Caco-2 (cell line): ENCODE measurements at regions not wholly inside any gene's neighbourhood (a gene's known extent, or its start where the extent isn't known, plus 50 kb on each side); places are given as distances from the start of the nearest gene placed in this dataset.

Experiments
- BruUV-seq: library from RNA; stranded (reverse); fragments of 400-500 nt; replicated peaks from 2 replicates; lab custom pipeline; 2021; lab: Mats Ljungman, UMichigan
- CTCF ChIA-PET: fragments of 300-600 bp; sonication (Branson Sonifier 250); formaldehyde crosslinking; loops from one replicate; lab custom pipeline; 2022; ENCODE audit warnings: antibody characterized with exemption; lab: Charles Lee
- POLR2A ChIA-PET: fragments of 300-600 bp; sonication (Branson Sonifier 250); formaldehyde crosslinking; loops from one replicate; lab custom pipeline; 2022; ENCODE audit warnings: antibody characterized with exemption; lab: Charles Lee
- DNase-seq, 2 experiments: peaks; one replicate each; pipeline versions ENCODE4 v3.0.0 to v3.0.0-alpha.2; 2020 to 2022
- H3K27me3 ChIP-seq: replicated peaks from 2 replicates; pipeline ENCODE4 v1.6.0; 2011; ENCODE audit warnings: low read length; ENCODE audit not compliant: control insufficient read depth, insufficient read depth
- H3K36me3 ChIP-seq: 2 replicates; pipeline ENCODE4 v1.5.1; 2011; ENCODE audit warnings: low read length; ENCODE audit not compliant: control insufficient read depth, insufficient read depth
- H3K4me1 ChIP-seq: fragments of 250-450 bp; sonication (Bioruptor Pico); 2 replicates; pipeline ENCODE4 v1.5.1; 2020; ENCODE audit warnings: mild to moderate bottlenecking
- H3K4me3 ChIP-seq: 2 replicates; pipeline ENCODE4 v1.5.1; 2011; ENCODE audit warnings: low read depth, mild to moderate bottlenecking, control low read depth, low read length
- H3K9me3 ChIP-seq: fragments of 250-450 bp; sonication (Bioruptor Pico); 2 replicates; pipeline ENCODE4 v1.5.1; 2020; ENCODE audit warnings: mild to moderate bottlenecking, moderate library complexity
- H3K27ac Mint-ChIP-seq: one replicate; pipeline ENCODE4 v1.8.0; 2022; ENCODE audit warnings: mixed read lengths; ENCODE audit not compliant: unreplicated experiment
- H3K27me3 Mint-ChIP-seq: one replicate; pipeline ENCODE4 v1.8.0; 2022; ENCODE audit warnings: mixed read lengths; ENCODE audit not compliant: insufficient read depth, unreplicated experiment
- H3K36me3 Mint-ChIP-seq: one replicate; pipeline ENCODE4 v1.8.0; 2022; ENCODE audit warnings: mild to moderate bottlenecking, mixed read lengths; ENCODE audit not compliant: insufficient read depth, unreplicated experiment
- H3K4me1 Mint-ChIP-seq: one replicate; pipeline ENCODE4 v1.8.0; 2022; ENCODE audit warnings: low read depth, mixed read lengths; ENCODE audit not compliant: unreplicated experiment
- H3K4me3 Mint-ChIP-seq: one replicate; pipeline ENCODE4 v1.8.0; 2022; ENCODE audit warnings: mild to moderate bottlenecking, moderate library complexity, mixed read lengths; ENCODE audit not compliant: unreplicated experiment
- H3K9me3 Mint-ChIP-seq: one replicate; pipeline ENCODE4 v1.8.0; 2022; ENCODE audit warnings: mixed read lengths; ENCODE audit not compliant: unreplicated experiment
- CTCF ChIP-seq, 2 experiments: fragments of 200-600 bp in 1 of 2; IDR thresholded peaks; 1 replicate in 1 of 2; 2 replicates in 1 of 2; pipeline versions ENCODE4 v1.5.1 to v1.8.0; 2011 to 2022; ENCODE audit warnings: antibody characterized with exemption in 1 of 2, control low read depth in 1 of 2, inconsistent platforms in 1 of 2, low read depth in 1 of 2, low read length in 1 of 2, mild to moderate bottlenecking in 1 of 2, moderate library complexity in 1 of 2; ENCODE audit not compliant: insufficient read depth in 1 of 2, severe bottlenecking in 1 of 2, unreplicated experiment in 1 of 2
- intact Hi-C: fragments of 100-400 bp; cut with micrococcal nuclease; formaldehyde crosslinking; loops from one replicate; pipeline ENCODE4 v1.10.0; 2022; ENCODE audit not compliant: unreplicated experiment

- no peak for DNase-seq
- no peaks in the 10 kb centered on the region for H3K36me3 ChIP-seq
- Mint-ChIP-seq H3K27me3 (no peaks in the 10 kb centered on the region), H3K9me3 (no peaks in the 10 kb centered on the region), H3K36me3 (peaks cover 74% of the 10 kb centered on the region), H3K27ac (no peak overlapping the region), H3K4me1 (no peaks in the 10 kb centered on the region), H3K4me3 (no peak overlapping the region)
- H3K4me3 ChIP-seq: no peak overlapping the region
- TF ChIP-seq CTCF (IDR thresholded peaks at IDR 0.05; ENCODE audit: insufficient read depth in 1 of 2, low read depth in 1 of 2, low read length in 1 of 2, severe bottlenecking in 1 of 2, unreplicated experiment in 1 of 2): no peak
- no peaks in the 10 kb centered on the region for H3K4me1 ChIP-seq
- H3K9me3 ChIP-seq: no peaks in the 10 kb centered on the region
- no TSS peak for BruUV-seq
- no peaks in the 10 kb centered on the region for H3K27me3 ChIP-seq
- ChIA-PET CTCF (interaction anchor here (1.0 kb wide), 1 partner anchor 94 kb away, joined by 3 read pairs; no protein-coding TSS in a partner anchor), POLR2A (no interaction called here)
- intact Hi-C loops: loop anchor here (10.0 kb wide), 1 partner anchor 420 kb away; no protein-coding TSS in a partner anchor
These were observed 59.0 kb downstream of the IARS1 start for GRCh38 chr9:92234514-92234913.

GRCh38 chr9:92232190-92232589 lies 61.3 kb downstream of the IARS1 start:
- H3K4me1 ChIP-seq: no peaks in the 10 kb centered on the region
- H3K36me3 Mint-ChIP-seq: peaks cover 70% of the 10 kb centered on the region
- H3K4me1 Mint-ChIP-seq: no peaks in the 10 kb centered on the region
- CTCF ChIA-PET: no interaction called here
- POLR2A ChIA-PET: no interaction called here
- no peaks in the 10 kb centered on the region for H3K27me3 ChIP-seq
- TF ChIP-seq CTCF (IDR thresholded peaks at IDR 0.05; ENCODE audit: insufficient read depth in 1 of 2, low read depth in 1 of 2, low read length in 1 of 2, severe bottlenecking in 1 of 2, unreplicated experiment in 1 of 2): no peak
- no peak overlapping the region for H3K4me3 Mint-ChIP-seq
- H3K4me3 ChIP-seq: no peak overlapping the region
- no peaks in the 10 kb centered on the region for H3K9me3 Mint-ChIP-seq
- H3K27me3 Mint-ChIP-seq: no peaks in the 10 kb centered on the region
- BruUV-seq: no TSS peak
- no peak for DNase-seq
- H3K9me3 ChIP-seq: no peaks in the 10 kb centered on the region
- intact Hi-C loops: loop anchor here (10.0 kb wide), 1 partner anchor 423 kb away; no protein-coding TSS in a partner anchor
- H3K27ac Mint-ChIP-seq: no peak overlapping the region
- no peaks in the 10 kb centered on the region for H3K36me3 ChIP-seq

- Histone ChIP-seq H3K4me1 (no peaks in the 10 kb centered on the region), H3K36me3 (no peaks in the 10 kb centered on the region), H3K27me3 (no peaks in the 10 kb centered on the region), H3K4me3 (no peak overlapping the region), H3K9me3 (no peaks in the 10 kb centered on the region)
- Mint-ChIP-seq H3K27me3 (no peaks in the 10 kb centered on the region), H3K36me3 (peaks cover 51% of the 10 kb centered on the region), H3K4me1 (no peaks in the 10 kb centered on the region), H3K4me3 (no peak overlapping the region), H3K27ac (no peak overlapping the region), H3K9me3 (no peaks in the 10 kb centered on the region)
- BruUV-seq: no TSS peak
- intact Hi-C loops: no loop called here
- POLR2A ChIA-PET: no interaction called here
- TF ChIP-seq CTCF (IDR thresholded peaks at IDR 0.05; ENCODE audit: insufficient read depth in 1 of 2, low read depth in 1 of 2, low read length in 1 of 2, severe bottlenecking in 1 of 2, unreplicated experiment in 1 of 2): no peak
- no peak for DNase-seq
- CTCF ChIA-PET: no interaction called here
These were observed 64.9 kb downstream of the IARS1 start for GRCh38 chr9:92228628-92229027.
